ENCODE measurements at regions not wholly inside any gene's neighbourhood (a gene's known extent, or its start where the extent isn't known, plus 50 kb on each side); places are given as distances from the start of the nearest gene placed in this dataset.

DNA sequence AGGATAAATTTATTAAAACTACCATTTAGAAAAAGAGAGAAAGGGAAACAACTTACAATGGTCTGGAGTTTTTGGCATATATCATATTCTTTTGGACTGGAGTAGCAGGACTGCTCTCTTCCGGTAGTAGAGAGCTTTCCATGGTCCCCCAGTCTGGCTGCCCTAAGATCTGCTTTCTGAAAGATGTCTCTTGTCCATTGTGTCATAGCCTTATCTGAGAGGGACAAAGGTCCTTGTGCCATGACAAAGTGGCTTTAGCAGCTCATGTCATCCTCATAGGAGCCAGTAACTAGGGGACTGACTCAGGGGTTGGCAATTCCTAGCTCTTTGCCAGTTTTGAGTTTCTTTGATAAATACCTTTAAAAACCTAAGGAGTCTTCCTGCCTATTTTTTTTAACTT, 505.5 kb upstream of the ZEB2 start:
- no peak for TF ChIP-seq CTCF (IDR thresholded peaks at IDR 0.05; ENCODE audit: extremely low read depth, insufficient read depth, missing control alignments)

DNA sequence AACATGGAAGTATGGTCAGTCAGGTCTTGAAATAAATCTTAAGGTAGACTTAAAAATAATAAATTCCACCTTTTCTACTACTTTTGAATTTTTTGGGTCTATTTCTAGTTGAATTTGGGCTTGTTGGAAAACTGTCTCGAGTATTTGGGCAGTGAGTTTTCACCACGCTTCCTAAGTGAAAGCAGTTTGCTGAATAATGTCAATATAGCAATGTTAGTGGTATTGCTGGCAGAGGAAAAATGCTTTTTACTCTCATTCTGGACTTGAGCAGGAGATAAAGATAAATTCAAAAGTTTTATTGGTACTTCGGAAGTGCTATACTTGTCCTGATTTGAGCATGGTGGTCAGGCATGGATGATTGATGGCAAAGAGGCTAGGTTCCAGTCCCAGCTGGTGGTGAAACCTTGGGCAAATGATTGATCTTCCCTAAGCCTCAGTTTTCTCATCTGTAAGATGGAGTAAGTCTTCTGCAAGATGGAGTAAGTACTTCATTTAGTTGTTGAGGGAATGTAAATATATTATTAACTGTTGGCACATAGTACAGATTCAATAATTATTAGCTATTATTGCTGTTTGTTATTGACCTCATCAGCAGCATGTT, 503.5 kb upstream of the ZEB2 start:
- TF ChIP-seq CTCF (IDR thresholded peaks at IDR 0.05; ENCODE audit: extremely low read depth, insufficient read depth, missing control alignments): no peak
- no peak for DNase-seq (ENCODE audit: low spot score)
- in situ Hi-C loops (cut with MboI; ENCODE audit: low pct_unique_long_range_greater_than_20kb, low sequenced_read_pairs, unreplicated experiment): no loop called here

More for the DNA sequence above, 505.5 kb upstream of the ZEB2 start:
- in situ Hi-C loops (cut with MboI; ENCODE audit: low pct_unique_long_range_greater_than_20kb, low sequenced_read_pairs, unreplicated experiment): no loop called here
- DNase-seq (ENCODE audit: low spot score): no peak

DNA sequence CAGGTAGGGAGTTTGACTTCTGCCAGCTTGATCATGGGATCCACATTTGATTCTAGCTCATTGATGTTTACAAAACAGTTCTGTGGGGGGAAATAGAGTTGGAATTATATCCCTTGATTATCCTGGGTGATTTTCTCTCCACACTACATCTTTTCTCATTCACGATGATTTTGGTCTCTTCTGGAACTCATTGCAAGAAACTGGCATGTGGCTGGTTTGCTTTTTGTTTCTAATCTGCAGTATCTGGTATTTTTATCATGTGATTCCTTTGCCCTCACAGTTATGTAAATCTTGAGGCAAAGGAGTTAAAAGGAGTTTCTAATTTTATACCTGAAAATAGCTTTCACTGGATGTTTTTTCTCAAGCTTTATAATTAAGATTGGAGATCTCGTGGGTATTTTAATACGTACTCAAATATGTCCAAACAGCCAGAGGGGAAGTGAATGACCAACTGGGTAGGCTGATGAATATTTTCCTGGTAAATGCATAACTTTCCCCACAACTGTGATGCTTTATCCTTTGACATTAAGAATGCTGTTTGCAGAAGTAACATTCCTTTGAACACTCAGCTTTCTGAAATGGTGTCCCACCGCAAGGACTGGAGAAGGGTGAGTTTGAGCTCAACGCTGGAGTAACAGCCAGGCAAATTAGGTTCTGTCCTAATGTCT, 502.9 kb upstream of the ZEB2 start:
- DNase-seq (ENCODE audit: low spot score): no peak
- in situ Hi-C loops (cut with MboI; ENCODE audit: low pct_unique_long_range_greater_than_20kb, low sequenced_read_pairs, unreplicated experiment): no loop called here
- no peak for TF ChIP-seq CTCF (IDR thresholded peaks at IDR 0.05; ENCODE audit: extremely low read depth, insufficient read depth, missing control alignments)

- in situ Hi-C loops (cut with MboI; ENCODE audit: low pct_unique_long_range_greater_than_20kb, low sequenced_read_pairs, unreplicated experiment): no loop called here
Measured at GRCh38 chr2:145021962-145022665, 502.2 kb upstream of the ZEB2 start.

GRCh38 chr2:145020694-145021093, 500.8 kb upstream of the ZEB2 start:
- no peak for TF ChIP-seq CTCF (IDR thresholded peaks at IDR 0.05; ENCODE audit: extremely low read depth, insufficient read depth, missing control alignments)
- in situ Hi-C loops (cut with MboI; ENCODE audit: low pct_unique_long_range_greater_than_20kb, low sequenced_read_pairs, unreplicated experiment): no loop called here
- no peak for DNase-seq (ENCODE audit: low spot score)

More at GRCh38 chr2:145021962-145022665, 502.2 kb upstream of the ZEB2 start:
- TF ChIP-seq CTCF (IDR thresholded peaks at IDR 0.05; ENCODE audit: extremely low read depth, insufficient read depth, missing control alignments): no peak
- no peak for DNase-seq (ENCODE audit: low spot score)

DNA sequence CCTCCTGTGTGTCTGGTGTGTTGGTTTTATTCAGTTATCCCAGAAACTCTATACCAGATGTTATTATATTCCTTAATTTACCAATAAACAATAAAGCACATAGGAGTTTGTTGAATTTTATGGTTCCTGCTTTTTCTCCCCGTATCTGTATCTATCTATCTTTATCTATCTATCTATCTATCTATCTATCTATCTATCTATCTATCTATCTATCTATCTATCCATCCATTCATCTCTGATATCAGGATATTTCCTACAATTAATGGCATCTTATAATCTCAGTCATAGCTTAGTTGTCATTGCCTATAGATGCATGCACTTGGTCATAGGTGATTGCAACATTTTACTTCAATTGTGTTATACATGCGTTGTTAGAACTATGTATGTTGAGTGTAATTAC, 500.2 kb upstream of the ZEB2 start:
- in situ Hi-C loops (cut with MboI; ENCODE audit: low pct_unique_long_range_greater_than_20kb, low sequenced_read_pairs, unreplicated experiment): no loop called here
- no peak for DNase-seq (ENCODE audit: low spot score)
- no peak for TF ChIP-seq CTCF (IDR thresholded peaks at IDR 0.05; ENCODE audit: extremely low read depth, insufficient read depth, missing control alignments)

All from GM13977 (cell line).